ENCODE measurements at regions not wholly inside any gene's neighbourhood (a gene's known extent, or its start where the extent isn't known, plus 50 kb on each side); places are given as distances from the start of the nearest gene placed in this dataset.

GRCh38 chr14:55799508-55800095, 219.6 kb downstream of the KTN1 start:
- no TSS peak for BruUV-seq (replicated peaks)
- Histone ChIP-seq H3K4me1 (ENCODE audit: insufficient read depth, low read length, poor library complexity, severe bottlenecking) (peaks cover 8% of the 10 kb centered on the region), H3K9me3 (ENCODE audit: low read depth, low read length, poor library complexity, severe bottlenecking) (no peaks in the 10 kb centered on the region), H3K27ac (ENCODE audit: low read depth, low read length, poor library complexity, severe bottlenecking) (no peak overlapping the region), H3K4me3 (ENCODE audit: low read depth, low read length, poor library complexity, severe bottlenecking) (no peak overlapping the region), H3K27me3 (replicated peaks; ENCODE audit: insufficient read depth, low read depth, low read length, poor library complexity) (no peaks in the 10 kb centered on the region), H3K36me3 (ENCODE audit: insufficient read depth, low read length, poor library complexity, severe bottlenecking) (no peaks in the 10 kb centered on the region)
- ChIA-PET POLR2A (ENCODE audit: low non-redundant PET) (no interaction called here), CTCF (no interaction called here)
- intact Hi-C loops (cut with micrococcal nuclease; ENCODE audit: unreplicated experiment): no loop called here
- DNase-seq (ENCODE audit: low spot score): no peak
- TF ChIP-seq EZH2 (IDR thresholded peaks at IDR 0.05; ENCODE audit: borderline replicate concordance, low read depth, low read length, poor library complexity, severe bottlenecking) (no peak), CTCF (conservative IDR thresholded peaks at IDR 0.05; ENCODE audit: low read depth, low read length) (no peak)

GRCh38 chr14:55800156-55800785, 220.3 kb downstream of the KTN1 start:
- no peak overlapping the region for H3K4me3 ChIP-seq (ENCODE audit: low read depth, low read length, poor library complexity, severe bottlenecking)
- no peak overlapping the region for H3K27ac ChIP-seq (ENCODE audit: low read depth, low read length, poor library complexity, severe bottlenecking)
- peak; percentile 42 for DNase-seq (ENCODE audit: low spot score)
- ChIA-PET POLR2A (ENCODE audit: low non-redundant PET) (no interaction called here), CTCF (no interaction called here)
- H3K9me3 ChIP-seq (ENCODE audit: low read depth, low read length, poor library complexity, severe bottlenecking): no peaks in the 10 kb centered on the region
- TF ChIP-seq EZH2 (IDR thresholded peaks at IDR 0.05; ENCODE audit: borderline replicate concordance, low read depth, low read length, poor library complexity, severe bottlenecking) (no peak), CTCF (conservative IDR thresholded peaks at IDR 0.05; ENCODE audit: low read depth, low read length) (no peak)
- peaks cover 7% of the 10 kb centered on the region for H3K4me1 ChIP-seq (ENCODE audit: insufficient read depth, low read length, poor library complexity, severe bottlenecking)
- BruUV-seq (replicated peaks): no TSS peak
- intact Hi-C loops (cut with micrococcal nuclease; ENCODE audit: unreplicated experiment): no loop called here
- no peaks in the 10 kb centered on the region for H3K27me3 ChIP-seq (replicated peaks; ENCODE audit: insufficient read depth, low read depth, low read length, poor library complexity)
- no peaks in the 10 kb centered on the region for H3K36me3 ChIP-seq (ENCODE audit: insufficient read depth, low read length, poor library complexity, severe bottlenecking)

GRCh38 chr14:55801121-55801520, 221.1 kb downstream of the KTN1 start:
- H3K9me3 ChIP-seq (ENCODE audit: low read depth, low read length, poor library complexity, severe bottlenecking): no peaks in the 10 kb centered on the region
- POLR2A ChIA-PET (ENCODE audit: low non-redundant PET): no interaction called here
- no peak overlapping the region for H3K27ac ChIP-seq (ENCODE audit: low read depth, low read length, poor library complexity, severe bottlenecking)
- BruUV-seq (replicated peaks): no TSS peak
- intact Hi-C loops (cut with micrococcal nuclease; ENCODE audit: unreplicated experiment): no loop called here
- CTCF ChIA-PET: no interaction called here
- H3K36me3 ChIP-seq (ENCODE audit: insufficient read depth, low read length, poor library complexity, severe bottlenecking): no peaks in the 10 kb centered on the region
- TF ChIP-seq EZH2 (IDR thresholded peaks at IDR 0.05; ENCODE audit: borderline replicate concordance, low read depth, low read length, poor library complexity, severe bottlenecking) (no peak), CTCF (conservative IDR thresholded peaks at IDR 0.05; ENCODE audit: low read depth, low read length) (no peak)
- DNase-seq (ENCODE audit: low spot score): no peak
- H3K4me3 ChIP-seq (ENCODE audit: low read depth, low read length, poor library complexity, severe bottlenecking): no peak overlapping the region
- no peaks in the 10 kb centered on the region for H3K27me3 ChIP-seq (replicated peaks; ENCODE audit: insufficient read depth, low read depth, low read length, poor library complexity)
- H3K4me1 ChIP-seq (ENCODE audit: insufficient read depth, low read length, poor library complexity, severe bottlenecking): peaks cover 7% of the 10 kb centered on the region
